ENCODE measurements at regions not wholly inside any gene's neighbourhood (a gene's known extent, or its start where the extent isn't known, plus 50 kb on each side); places are given as distances from the start of the nearest gene placed in this dataset.

DNA sequence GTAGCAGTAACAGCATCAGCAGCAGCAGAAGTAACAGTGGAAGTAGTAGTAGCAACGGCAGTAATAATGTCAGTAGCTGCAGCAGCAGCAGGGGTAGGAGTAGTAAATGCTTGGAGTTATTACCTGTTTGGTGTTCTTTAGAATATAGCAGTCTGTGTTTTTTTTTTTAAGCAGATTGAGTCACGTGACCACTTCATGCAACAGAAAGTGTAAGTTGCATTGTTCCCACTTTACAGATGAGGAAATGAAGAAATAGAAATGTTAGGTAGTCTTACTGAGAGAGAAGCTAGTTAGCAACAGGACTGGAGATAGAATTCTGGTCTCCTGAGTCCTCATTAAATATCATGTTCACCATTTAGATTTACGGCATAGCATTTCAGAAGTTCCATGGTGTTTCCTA is 358.2 kb downstream of the HAPSTR1 start:
- Histone ChIP-seq H3K79me2 (ENCODE audit: insufficient read depth, low read length) (no peaks in the 10 kb centered on the region), H3K27ac (ENCODE audit: low read depth, low read length) (no peak overlapping the region), H3K36me3 (ENCODE audit: insufficient read depth, low read length) (no peaks in the 10 kb centered on the region), H3K27me3 (ENCODE audit: insufficient read depth, low read length) (no peaks in the 10 kb centered on the region), H4K20me1 (ENCODE audit: insufficient read depth, low read length) (no peaks in the 10 kb centered on the region), H3K9ac (ENCODE audit: low read length) (no peak overlapping the region), H3K4me3 (ENCODE audit: insufficient read depth, low read depth, low read length) (no peak overlapping the region), H2AFZ (ENCODE audit: low read depth, low read length) (no peak overlapping the region), H3K4me1 (ENCODE audit: insufficient read depth, low read length) (no peaks in the 10 kb centered on the region), H3K4me2 (ENCODE audit: low read length) (no peak overlapping the region), H3K9me3 (ENCODE audit: insufficient read depth, low read depth, low read length) (peaks cover 3% of the 10 kb centered on the region)
- peaks cover 2% of the 10 kb centered on the region for H3K9me3 Mint-ChIP-seq (ENCODE audit: unreplicated experiment)
- peaks cover 4% of the 10 kb centered on the region for H3K4me1 Mint-ChIP-seq (ENCODE audit: low read depth, unreplicated experiment)
- no peak overlapping the region for H3K4me3 Mint-ChIP-seq (ENCODE audit: unreplicated experiment)
- H3K36me3 Mint-ChIP-seq (ENCODE audit: low read depth, unreplicated experiment), result no peaks in the 10 kb centered on the region
- H3K27ac Mint-ChIP-seq (ENCODE audit: unreplicated experiment), result no peak overlapping the region
- H3K27me3 Mint-ChIP-seq (ENCODE audit: low read depth, unreplicated experiment), result peaks cover 16% of the 10 kb centered on the region
- FAIRE-seq, result no peak
- DNase-seq (ENCODE audit: low read depth), result no peak
- no peak for TF ChIP-seq EZH2 (IDR thresholded peaks at IDR 0.05; ENCODE audit: insufficient read depth, low read length)
- TF ChIP-seq, protein P1, sequence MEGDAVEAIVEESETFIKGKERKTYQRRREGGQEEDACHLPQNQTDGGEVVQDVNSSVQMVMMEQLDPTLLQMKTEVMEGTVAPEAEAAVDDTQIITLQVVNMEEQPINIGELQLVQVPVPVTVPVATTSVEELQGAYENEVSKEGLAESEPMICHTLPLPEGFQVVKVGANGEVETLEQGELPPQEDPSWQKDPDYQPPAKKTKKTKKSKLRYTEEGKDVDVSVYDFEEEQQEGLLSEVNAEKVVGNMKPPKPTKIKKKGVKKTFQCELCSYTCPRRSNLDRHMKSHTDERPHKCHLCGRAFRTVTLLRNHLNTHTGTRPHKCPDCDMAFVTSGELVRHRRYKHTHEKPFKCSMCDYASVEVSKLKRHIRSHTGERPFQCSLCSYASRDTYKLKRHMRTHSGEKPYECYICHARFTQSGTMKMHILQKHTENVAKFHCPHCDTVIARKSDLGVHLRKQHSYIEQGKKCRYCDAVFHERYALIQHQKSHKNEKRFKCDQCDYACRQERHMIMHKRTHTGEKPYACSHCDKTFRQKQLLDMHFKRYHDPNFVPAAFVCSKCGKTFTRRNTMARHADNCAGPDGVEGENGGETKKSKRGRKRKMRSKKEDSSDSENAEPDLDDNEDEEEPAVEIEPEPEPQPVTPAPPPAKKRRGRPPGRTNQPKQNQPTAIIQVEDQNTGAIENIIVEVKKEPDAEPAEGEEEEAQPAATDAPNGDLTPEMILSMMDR (IDR thresholded peaks at IDR 0.05; ENCODE audit: insufficient read depth, low read depth, low read length), result no peak

DNA sequence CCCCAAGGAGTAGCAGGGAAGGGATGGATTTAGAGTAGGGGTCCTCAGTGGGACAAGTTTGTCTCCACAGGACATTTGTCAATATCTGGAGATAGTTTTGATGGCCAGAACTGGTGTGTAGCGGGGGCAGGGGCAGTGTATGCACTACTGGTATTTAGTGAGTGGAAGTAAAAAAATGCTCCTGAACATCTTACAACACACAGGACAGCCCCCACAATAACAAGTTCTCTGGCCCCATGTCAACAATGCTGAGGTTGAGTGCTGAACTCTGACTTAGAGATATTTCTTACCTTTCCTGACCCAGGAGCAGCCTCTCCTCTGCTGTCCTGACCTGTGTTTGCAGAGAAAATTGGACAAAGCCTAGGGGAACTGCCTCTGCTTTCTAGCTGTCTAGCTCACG is 365.8 kb downstream of the HAPSTR1 start:
- no peak overlapping the region for H3K27ac ChIP-seq (ENCODE audit: low read depth, low read length)
- H3K4me2 ChIP-seq (ENCODE audit: low read length), result no peak overlapping the region
- no peak overlapping the region for H3K4me3 ChIP-seq (ENCODE audit: insufficient read depth, low read depth, low read length)
- TF ChIP-seq, protein P1 (IDR thresholded peaks at IDR 0.05; ENCODE audit: insufficient read depth, low read depth, low read length), result no peak
- TF ChIP-seq EZH2 (IDR thresholded peaks at IDR 0.05; ENCODE audit: insufficient read depth, low read length), result no peak
- no peaks in the 10 kb centered on the region for H4K20me1 ChIP-seq (ENCODE audit: insufficient read depth, low read length)
- no peaks in the 10 kb centered on the region for H3K4me1 ChIP-seq (ENCODE audit: insufficient read depth, low read length)
- no peak for FAIRE-seq
- peaks cover 2% of the 10 kb centered on the region for H3K4me1 Mint-ChIP-seq (ENCODE audit: low read depth, unreplicated experiment)
- DNase-seq (ENCODE audit: low read depth), result no peak
- H3K36me3 ChIP-seq (ENCODE audit: insufficient read depth, low read length), result no peaks in the 10 kb centered on the region
- no peak overlapping the region for H2AFZ ChIP-seq (ENCODE audit: low read depth, low read length)
- peaks cover 3% of the 10 kb centered on the region for H3K9me3 ChIP-seq (ENCODE audit: insufficient read depth, low read depth, low read length)
- no peaks in the 10 kb centered on the region for H3K27me3 ChIP-seq (ENCODE audit: insufficient read depth, low read length)
- no peaks in the 10 kb centered on the region for H3K36me3 Mint-ChIP-seq (ENCODE audit: low read depth, unreplicated experiment)
- H3K4me3 Mint-ChIP-seq (ENCODE audit: unreplicated experiment), result no peak overlapping the region
- no peaks in the 10 kb centered on the region for H3K79me2 ChIP-seq (ENCODE audit: insufficient read depth, low read length)
- peaks cover 32% of the 10 kb centered on the region for H3K27me3 Mint-ChIP-seq (ENCODE audit: low read depth, unreplicated experiment)
- H3K9ac ChIP-seq (ENCODE audit: low read length), result no peak overlapping the region
- no peak overlapping the region for H3K27ac Mint-ChIP-seq (ENCODE audit: unreplicated experiment)
- peaks cover 2% of the 10 kb centered on the region for H3K9me3 Mint-ChIP-seq (ENCODE audit: unreplicated experiment)

DNA sequence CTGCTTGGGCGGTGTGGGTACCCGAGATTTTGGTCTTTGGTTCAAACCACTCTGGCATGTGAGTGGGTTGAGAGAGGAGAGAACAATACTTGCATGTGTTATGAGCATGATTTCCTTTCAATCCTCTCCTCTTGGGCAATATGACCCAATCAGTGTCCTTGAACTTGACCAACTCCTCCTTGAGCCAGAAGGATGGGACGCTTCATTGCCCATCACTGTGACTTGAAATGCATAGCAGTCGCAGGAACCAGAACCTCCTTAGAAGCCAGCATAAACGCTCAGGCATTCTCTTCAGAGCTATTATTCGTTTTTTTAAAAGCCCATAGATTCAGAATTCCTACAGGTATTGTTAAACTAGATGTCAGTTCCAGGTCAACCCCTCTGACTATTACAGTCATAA is 367.4 kb downstream of the HAPSTR1 start:
- Histone ChIP-seq H2AFZ (ENCODE audit: low read depth, low read length) (no peak overlapping the region), H3K79me2 (ENCODE audit: insufficient read depth, low read length) (no peaks in the 10 kb centered on the region), H3K4me2 (ENCODE audit: low read length) (no peak overlapping the region), H3K4me3 (ENCODE audit: insufficient read depth, low read depth, low read length) (no peak overlapping the region), H3K36me3 (ENCODE audit: insufficient read depth, low read length) (no peaks in the 10 kb centered on the region), H3K9ac (ENCODE audit: low read length) (no peak overlapping the region), H3K4me1 (ENCODE audit: insufficient read depth, low read length) (no peaks in the 10 kb centered on the region), H4K20me1 (ENCODE audit: insufficient read depth, low read length) (no peaks in the 10 kb centered on the region), H3K27ac (ENCODE audit: low read depth, low read length) (no peak overlapping the region), H3K9me3 (ENCODE audit: insufficient read depth, low read depth, low read length) (peaks cover 3% of the 10 kb centered on the region), H3K27me3 (ENCODE audit: insufficient read depth, low read length) (no peaks in the 10 kb centered on the region)
- no peak for DNase-seq (ENCODE audit: low read depth)
- H3K27me3 Mint-ChIP-seq (ENCODE audit: low read depth, unreplicated experiment), result peaks cover 31% of the 10 kb centered on the region
- H3K9me3 Mint-ChIP-seq (ENCODE audit: unreplicated experiment), result peaks cover under 1% of the 10 kb centered on the region
- no peak for FAIRE-seq
- peaks cover 2% of the 10 kb centered on the region for H3K4me1 Mint-ChIP-seq (ENCODE audit: low read depth, unreplicated experiment)
- no peaks in the 10 kb centered on the region for H3K36me3 Mint-ChIP-seq (ENCODE audit: low read depth, unreplicated experiment)
- no peak overlapping the region for H3K27ac Mint-ChIP-seq (ENCODE audit: unreplicated experiment)
- H3K4me3 Mint-ChIP-seq (ENCODE audit: unreplicated experiment), result no peak overlapping the region
- TF ChIP-seq, protein P1 (IDR thresholded peaks at IDR 0.05; ENCODE audit: insufficient read depth, low read depth, low read length), result no peak
- TF ChIP-seq EZH2 (IDR thresholded peaks at IDR 0.05; ENCODE audit: insufficient read depth, low read length), result no peak
